ENCODE measurements at regions not wholly inside any gene's neighbourhood (a gene's known extent, or its start where the extent isn't known, plus 50 kb on each side); places are given as distances from the start of the nearest gene placed in this dataset.

DNA sequence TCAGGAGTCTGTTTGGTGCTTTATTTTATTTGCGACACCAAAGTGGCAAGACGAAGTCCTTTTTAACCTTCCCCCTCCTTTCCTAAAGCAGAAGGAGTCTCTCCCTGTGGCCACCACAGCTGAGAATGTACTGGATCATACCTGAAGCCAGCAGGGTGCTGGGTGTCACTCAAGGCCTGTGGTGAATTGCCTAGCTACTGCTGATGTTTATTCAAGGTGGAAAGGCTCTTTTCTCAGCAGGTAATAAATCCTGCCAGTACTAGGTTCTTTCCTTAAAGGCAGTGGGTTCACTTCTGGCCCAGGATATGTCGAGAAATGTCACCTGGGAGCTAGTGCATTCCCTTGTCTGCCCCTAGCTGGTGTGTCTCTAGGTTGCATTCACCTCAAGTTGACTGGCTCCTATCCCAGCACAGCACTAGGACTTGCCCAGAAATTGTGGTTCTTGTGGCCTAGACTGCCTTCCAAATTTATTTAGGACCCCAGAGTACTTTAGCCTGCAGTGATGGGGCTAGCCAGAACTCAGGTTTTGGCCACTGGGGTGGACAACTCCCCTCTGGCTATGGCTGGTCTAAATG lies 60.8 kb upstream of the FAM3C start:
- Histone ChIP-seq H3K27ac (no peak overlapping the region), H3K27me3 (no peaks in the 10 kb centered on the region), H3K4me2 (no peak overlapping the region), H3K4me3 (no peak overlapping the region), H3K4me1 (peaks cover 3% of the 10 kb centered on the region), H3K9ac (no peak overlapping the region), H3K9me3 (ENCODE audit: low read depth) (peaks cover 7% of the 10 kb centered on the region), H4K20me1 (ENCODE audit: low read depth) (no peaks in the 10 kb centered on the region), H3K79me2 (ENCODE audit: low read depth) (no peaks in the 10 kb centered on the region), H2AFZ (replicated peaks) (no peak overlapping the region), H3F3A (ENCODE audit: low read depth) (no peaks in the 10 kb centered on the region), H3K36me3 (peaks cover 4% of the 10 kb centered on the region)
- Mint-ChIP-seq H3K4me1 (peaks cover 3% of the 10 kb centered on the region), H3K4me3 (no peak overlapping the region), H3K36me3 (no peaks in the 10 kb centered on the region), H3K27ac (no peak overlapping the region), H3K9me3 (no peaks in the 10 kb centered on the region), H3K27me3 (ENCODE audit: insufficient read depth, low read depth) (peaks cover 2% of the 10 kb centered on the region)
- TF ChIP-seq, protein P1, sequence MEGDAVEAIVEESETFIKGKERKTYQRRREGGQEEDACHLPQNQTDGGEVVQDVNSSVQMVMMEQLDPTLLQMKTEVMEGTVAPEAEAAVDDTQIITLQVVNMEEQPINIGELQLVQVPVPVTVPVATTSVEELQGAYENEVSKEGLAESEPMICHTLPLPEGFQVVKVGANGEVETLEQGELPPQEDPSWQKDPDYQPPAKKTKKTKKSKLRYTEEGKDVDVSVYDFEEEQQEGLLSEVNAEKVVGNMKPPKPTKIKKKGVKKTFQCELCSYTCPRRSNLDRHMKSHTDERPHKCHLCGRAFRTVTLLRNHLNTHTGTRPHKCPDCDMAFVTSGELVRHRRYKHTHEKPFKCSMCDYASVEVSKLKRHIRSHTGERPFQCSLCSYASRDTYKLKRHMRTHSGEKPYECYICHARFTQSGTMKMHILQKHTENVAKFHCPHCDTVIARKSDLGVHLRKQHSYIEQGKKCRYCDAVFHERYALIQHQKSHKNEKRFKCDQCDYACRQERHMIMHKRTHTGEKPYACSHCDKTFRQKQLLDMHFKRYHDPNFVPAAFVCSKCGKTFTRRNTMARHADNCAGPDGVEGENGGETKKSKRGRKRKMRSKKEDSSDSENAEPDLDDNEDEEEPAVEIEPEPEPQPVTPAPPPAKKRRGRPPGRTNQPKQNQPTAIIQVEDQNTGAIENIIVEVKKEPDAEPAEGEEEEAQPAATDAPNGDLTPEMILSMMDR (IDR thresholded peaks at IDR 0.05), result no peak
- no peak for TF ChIP-seq EZH2 (IDR thresholded peaks at IDR 0.05)
- no peak for TF ChIP-seq EZH2phosphoT487 (IDR thresholded peaks at IDR 0.05)
- no peak for DNase-seq (ENCODE audit: low spot score)

DNA sequence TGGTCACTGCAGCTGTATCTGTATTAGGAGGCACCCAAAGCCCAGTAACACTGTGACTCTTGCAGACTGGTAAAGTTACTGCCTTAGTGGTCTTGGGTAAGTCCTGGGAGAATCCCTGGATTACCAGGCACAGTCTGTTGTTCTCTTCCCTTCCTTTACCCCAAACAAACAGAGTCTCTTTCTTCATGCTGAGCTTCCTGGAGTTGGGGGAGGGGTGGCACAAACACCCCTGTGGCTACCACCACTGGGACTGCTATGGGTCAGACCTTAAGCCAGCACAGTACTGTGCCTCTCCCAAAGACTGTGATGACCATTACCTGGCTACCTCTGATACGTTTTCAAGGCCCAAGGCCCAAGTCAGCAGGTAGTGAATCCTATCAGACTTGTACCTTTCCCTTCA lies 59.9 kb upstream of the FAM3C start:
- no peaks in the 10 kb centered on the region for H3F3A ChIP-seq (ENCODE audit: low read depth)
- Mint-ChIP-seq H3K4me1 (no peaks in the 10 kb centered on the region), H3K4me3 (no peak overlapping the region), H3K27me3 (ENCODE audit: insufficient read depth, low read depth) (peaks cover 2% of the 10 kb centered on the region), H3K9me3 (no peaks in the 10 kb centered on the region), H3K36me3 (no peaks in the 10 kb centered on the region), H3K27ac (no peak overlapping the region)
- no peaks in the 10 kb centered on the region for H4K20me1 ChIP-seq (ENCODE audit: low read depth)
- no peak overlapping the region for H3K4me2 ChIP-seq
- H3K9ac ChIP-seq, result no peak overlapping the region
- H3K27me3 ChIP-seq, result no peaks in the 10 kb centered on the region
- H3K27ac ChIP-seq, result no peak overlapping the region
- H2AFZ ChIP-seq (replicated peaks), result no peak overlapping the region
- TF ChIP-seq EZH2 (IDR thresholded peaks at IDR 0.05) (no peak), EZH2phosphoT487 (IDR thresholded peaks at IDR 0.05) (no peak)
- TF ChIP-seq, protein P1 (IDR thresholded peaks at IDR 0.05), result no peak
- no peaks in the 10 kb centered on the region for H3K79me2 ChIP-seq (ENCODE audit: low read depth)
- no peak overlapping the region for H3K4me3 ChIP-seq
- peaks cover 4% of the 10 kb centered on the region for H3K36me3 ChIP-seq
- peaks cover 7% of the 10 kb centered on the region for H3K9me3 ChIP-seq (ENCODE audit: low read depth)
- no peaks in the 10 kb centered on the region for H3K4me1 ChIP-seq
- DNase-seq (ENCODE audit: low spot score), result no peak

DNA sequence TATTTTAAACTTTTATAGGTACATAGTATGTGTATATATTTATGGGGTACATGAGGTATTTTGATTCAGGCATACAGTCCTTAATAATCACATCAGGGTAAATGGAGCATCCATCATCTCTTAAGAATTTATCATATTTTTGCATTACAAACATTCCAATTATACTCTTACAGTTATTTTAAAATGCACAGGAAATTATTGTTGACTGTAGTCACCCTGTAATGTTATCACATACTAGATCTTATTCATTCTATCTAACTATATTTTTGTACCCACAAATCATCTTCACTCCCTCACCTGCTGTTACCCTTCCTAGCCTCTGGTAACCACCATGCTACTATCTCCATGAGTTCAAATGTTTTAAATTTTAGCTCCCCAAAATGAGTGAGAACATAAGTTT lies 56.3 kb upstream of the FAM3C start:
- Histone ChIP-seq H3K9me3 (ENCODE audit: low read depth) (no peaks in the 10 kb centered on the region), H4K20me1 (ENCODE audit: low read depth) (no peaks in the 10 kb centered on the region), H3K79me2 (ENCODE audit: low read depth) (no peaks in the 10 kb centered on the region), H3K4me1 (peaks cover 5% of the 10 kb centered on the region), H3K4me3 (no peak overlapping the region), H3K27ac (no peak overlapping the region), H3K9ac (no peak overlapping the region), H2AFZ (replicated peaks) (no peak overlapping the region), H3K27me3 (no peaks in the 10 kb centered on the region), H3K36me3 (no peaks in the 10 kb centered on the region), H3K4me2 (no peak overlapping the region), H3F3A (ENCODE audit: low read depth) (no peaks in the 10 kb centered on the region)
- H3K27me3 Mint-ChIP-seq (ENCODE audit: insufficient read depth, low read depth), result peaks cover 2% of the 10 kb centered on the region
- H3K4me3 Mint-ChIP-seq, result no peak overlapping the region
- DNase-seq (ENCODE audit: low spot score), result no peak
- H3K9me3 Mint-ChIP-seq, result no peaks in the 10 kb centered on the region
- no peaks in the 10 kb centered on the region for H3K36me3 Mint-ChIP-seq
- H3K27ac Mint-ChIP-seq, result no peak overlapping the region
- H3K4me1 Mint-ChIP-seq, result no peaks in the 10 kb centered on the region
- TF ChIP-seq EZH2 (IDR thresholded peaks at IDR 0.05) (no peak), EZH2phosphoT487 (IDR thresholded peaks at IDR 0.05) (no peak)
- TF ChIP-seq, protein P1 (IDR thresholded peaks at IDR 0.05), result no peak

All from neural progenitor cell (in vitro differentiated cells).